SKM-1 (cell line): ENCODE measurements at regions not wholly inside any gene's neighbourhood (a gene's known extent, or its start where the extent isn't known, plus 50 kb on each side); places are given as distances from the start of the nearest gene placed in this dataset.

Experiments
- DNase-seq: peaks from one replicate; lab custom pipeline; 2025; ENCODE audit not compliant: unreplicated experiment; lab: John Stamatoyannopoulos, UW

- no peak for DNase-seq
These were observed 113.8 kb upstream of the KLF6 start for GRCh38 chr10:3898821-3899220.

- DNase-seq = no peak
These were observed 112.1 kb upstream of the KLF6 start for GRCh38 chr10:3897156-3897555.

- DNase-seq = no peak
These were observed 111.2 kb upstream of the KLF6 start for GRCh38 chr10:3896161-3896560.

- DNase-seq = no peak
These were observed 110.1 kb upstream of the KLF6 start for GRCh38 chr10:3895045-3895631.

GRCh38 chr10:3893901-3894563, 109.0 kb upstream of the KLF6 start:
- no peak for DNase-seq

- DNase-seq = no peak
These were observed 107.7 kb upstream of the KLF6 start for GRCh38 chr10:3892440-3893425.

GRCh38 chr10:3891396-3891795, 106.4 kb upstream of the KLF6 start:
- DNase-seq = no peak

GRCh38 chr10:3890602-3891352, 105.8 kb upstream of the KLF6 start:
- no peak for DNase-seq

- no peak for DNase-seq
These were observed 105.0 kb upstream of the KLF6 start for GRCh38 chr10:3889961-3890522.

GRCh38 chr10:3887885-3888476, 103.0 kb upstream of the KLF6 start:
- DNase-seq = no peak

- DNase-seq = no peak
These were observed 102.4 kb upstream of the KLF6 start for GRCh38 chr10:3887404-3887803.

GRCh38 chr10:3886641-3887251, 101.7 kb upstream of the KLF6 start:
- DNase-seq = no peak

- DNase-seq = no peak
These were observed 101.2 kb upstream of the KLF6 start for GRCh38 chr10:3886191-3886590.

- DNase-seq = no peak
These were observed 97.8 kb upstream of the KLF6 start for GRCh38 chr10:3882855-3883254.

GRCh38 chr10:3881622-3882021, 96.6 kb upstream of the KLF6 start:
- DNase-seq = no peak

GRCh38 chr10:3879073-3879472, 94.1 kb upstream of the KLF6 start:
- DNase-seq = no peak

GRCh38 chr10:3877211-3878000, 92.4 kb upstream of the KLF6 start:
- DNase-seq = no peak

GRCh38 chr10:3876350-3876962, 91.4 kb upstream of the KLF6 start:
- no peak for DNase-seq

- DNase-seq = no peak
These were observed 90.8 kb upstream of the KLF6 start for GRCh38 chr10:3875842-3876235.
